Neural progenitor cell (in vitro differentiated cells): ENCODE measurements at regions not wholly inside any gene's neighbourhood (a gene's known extent, or its start where the extent isn't known, plus 50 kb on each side); places are given as distances from the start of the nearest gene placed in this dataset.
A peak's percentile ranks its signal among the peaks of the same experiment; 100 is the strongest.

Experiments used
- DNase-seq: peaks from one replicate; pipeline ENCODE4 v3.0.0-alpha.2; 2016; ENCODE audit warnings: low spot score
- H2AFZ ChIP-seq: fragments of 200-600 bp; sonication (generic); replicated peaks from 2 replicates; pipeline ENCODE4 v1.6.1; 2016; ENCODE audit warnings: antibody characterized with exemption
- H3F3A ChIP-seq: fragments of 200-600 bp; sonication (generic); 2 replicates; pipeline ENCODE4 v1.6.1; 2016; ENCODE audit warnings: antibody characterized with exemption, low read depth
- H3K27ac ChIP-seq: fragments of 200-600 bp; sonication (generic); 2 replicates; pipeline ENCODE4 v1.5.1; 2016; ENCODE audit warnings: mild to moderate bottlenecking
- H3K27me3 ChIP-seq: fragments of 200-600 bp; sonication (generic); 2 replicates; pipeline ENCODE4 v1.6.1; 2016; ENCODE audit warnings: mild to moderate bottlenecking, moderate library complexity
- H3K36me3 ChIP-seq: fragments of 200-600 bp; sonication (generic); 2 replicates; pipeline ENCODE4 v1.5.1; 2016
- H3K4me1 ChIP-seq: fragments of 200-600 bp; sonication (generic); 2 replicates; pipeline ENCODE4 v1.6.1; 2016; ENCODE audit warnings: mixed run types
- H3K4me2 ChIP-seq: fragments of 200-600 bp; sonication (generic); 2 replicates; pipeline ENCODE4 v1.6.1; 2016
- H3K4me3 ChIP-seq: fragments of 200-600 bp; sonication (generic); 2 replicates; pipeline ENCODE4 v1.5.1; 2016
- H3K79me2 ChIP-seq: fragments of 200-600 bp; sonication (generic); 2 replicates; pipeline ENCODE4 v1.6.1; 2016; ENCODE audit warnings: low read depth
- H3K9ac ChIP-seq: fragments of 200-600 bp; sonication (generic); 2 replicates; pipeline ENCODE4 v1.6.1; 2016
- H3K9me3 ChIP-seq: fragments of 200-600 bp; sonication (generic); 2 replicates; pipeline ENCODE4 v1.5.1; 2016; ENCODE audit warnings: low read depth
- H4K20me1 ChIP-seq: fragments of 200-600 bp; sonication (generic); 2 replicates; pipeline ENCODE4 v1.6.1; 2016; ENCODE audit warnings: low read depth
- H3K27ac Mint-ChIP-seq: 3 replicates; pipeline ENCODE4 v1.8.0; 2021; ENCODE audit warnings: mixed read lengths
- H3K27me3 Mint-ChIP-seq: 2 replicates; pipeline ENCODE4 v1.8.0; 2022; ENCODE audit warnings: low read depth, mild to moderate bottlenecking, inconsistent platforms, moderate library complexity, mixed read lengths; ENCODE audit not compliant: insufficient read depth
- H3K36me3 Mint-ChIP-seq: 3 replicates; pipeline ENCODE4 v1.8.0; 2021; ENCODE audit warnings: mixed read lengths
- H3K4me1 Mint-ChIP-seq: 3 replicates; pipeline ENCODE4 v1.8.0; 2021; ENCODE audit warnings: mixed read lengths
- H3K4me3 Mint-ChIP-seq: 3 replicates; pipeline ENCODE4 v1.8.0; 2021; ENCODE audit warnings: mild to moderate bottlenecking, moderate library complexity, mixed read lengths
- H3K9me3 Mint-ChIP-seq: 3 replicates; pipeline ENCODE4 v1.8.0; 2020; ENCODE audit warnings: mixed read lengths
- EZH2 ChIP-seq: fragments of 200-600 bp; sonication (generic); IDR thresholded peaks from 2 replicates; pipeline ENCODE4 v1.6.1; 2017; ENCODE audit warnings: antibody characterized with exemption, mild to moderate bottlenecking, moderate library complexity
- EZH2phosphoT487 ChIP-seq: fragments of 200-600 bp; sonication (generic); IDR thresholded peaks from 2 replicates; pipeline ENCODE4 v1.6.1; 2017; ENCODE audit warnings: antibody characterized with exemption
- TF ChIP-seq, protein P1 (sequence below): fragments of 200-600 bp; sonication (generic); IDR thresholded peaks from 2 replicates; pipeline ENCODE4 v1.5.1; 2017; ENCODE audit warnings: antibody characterized with exemption, mild to moderate bottlenecking

GRCh38 chr10:24010436-24010970 is 198.4 kb upstream of the KIAA1217 start:
- Histone ChIP-seq H2AFZ (no peak overlapping the region), H3K79me2 (no peaks in the 10 kb centered on the region), H3K27ac (no peak overlapping the region), H3K4me3 (no peak overlapping the region), H3K4me1 (peaks cover 29% of the 10 kb centered on the region), H3K9ac (no peak overlapping the region), H4K20me1 (no peaks in the 10 kb centered on the region), H3F3A (peaks cover 6% of the 10 kb centered on the region), H3K27me3 (no peaks in the 10 kb centered on the region), H3K9me3 (no peaks in the 10 kb centered on the region), H3K36me3 (no peaks in the 10 kb centered on the region), H3K4me2 (no peak overlapping the region)
- H3K4me1 Mint-ChIP-seq = peaks cover 54% of the 10 kb centered on the region
- no peak overlapping the region for H3K4me3 Mint-ChIP-seq
- DNase-seq = no peak
- peak overlapping the region; percentile 37 for H3K27ac Mint-ChIP-seq
- H3K27me3 Mint-ChIP-seq = no peaks in the 10 kb centered on the region
- TF ChIP-seq EZH2phosphoT487 (no peak), EZH2 (no peak)
- TF ChIP-seq, protein P1, sequence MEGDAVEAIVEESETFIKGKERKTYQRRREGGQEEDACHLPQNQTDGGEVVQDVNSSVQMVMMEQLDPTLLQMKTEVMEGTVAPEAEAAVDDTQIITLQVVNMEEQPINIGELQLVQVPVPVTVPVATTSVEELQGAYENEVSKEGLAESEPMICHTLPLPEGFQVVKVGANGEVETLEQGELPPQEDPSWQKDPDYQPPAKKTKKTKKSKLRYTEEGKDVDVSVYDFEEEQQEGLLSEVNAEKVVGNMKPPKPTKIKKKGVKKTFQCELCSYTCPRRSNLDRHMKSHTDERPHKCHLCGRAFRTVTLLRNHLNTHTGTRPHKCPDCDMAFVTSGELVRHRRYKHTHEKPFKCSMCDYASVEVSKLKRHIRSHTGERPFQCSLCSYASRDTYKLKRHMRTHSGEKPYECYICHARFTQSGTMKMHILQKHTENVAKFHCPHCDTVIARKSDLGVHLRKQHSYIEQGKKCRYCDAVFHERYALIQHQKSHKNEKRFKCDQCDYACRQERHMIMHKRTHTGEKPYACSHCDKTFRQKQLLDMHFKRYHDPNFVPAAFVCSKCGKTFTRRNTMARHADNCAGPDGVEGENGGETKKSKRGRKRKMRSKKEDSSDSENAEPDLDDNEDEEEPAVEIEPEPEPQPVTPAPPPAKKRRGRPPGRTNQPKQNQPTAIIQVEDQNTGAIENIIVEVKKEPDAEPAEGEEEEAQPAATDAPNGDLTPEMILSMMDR = no peak
- H3K9me3 Mint-ChIP-seq = no peaks in the 10 kb centered on the region
- no peaks in the 10 kb centered on the region for H3K36me3 Mint-ChIP-seq

DNA sequence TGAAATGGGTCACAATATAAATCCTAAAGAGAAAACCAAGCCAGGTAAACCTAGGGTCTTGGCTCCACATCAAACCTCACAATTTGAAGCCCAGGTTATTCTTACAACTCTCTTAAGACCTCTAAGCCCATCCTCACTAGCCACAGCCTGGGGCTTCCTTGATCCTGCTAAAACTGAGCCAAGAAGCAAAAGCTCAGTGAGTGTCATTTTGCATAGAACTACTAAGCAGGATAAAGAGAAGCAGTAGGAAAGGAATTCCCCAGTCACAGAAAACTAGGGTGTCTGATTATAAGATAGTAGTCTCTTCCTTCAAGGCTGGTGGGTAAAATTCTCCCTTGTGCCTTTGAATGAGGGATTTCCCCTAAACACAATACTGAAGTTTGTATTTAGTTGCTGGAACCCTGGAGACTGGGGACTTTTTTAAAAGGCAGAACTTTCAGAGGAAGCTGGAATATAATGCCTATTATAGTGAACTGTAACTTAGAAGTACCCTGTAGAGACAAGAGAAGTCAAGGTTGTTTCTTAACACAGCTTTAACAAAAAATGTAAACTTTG is 196.6 kb upstream of the KIAA1217 start:
- Mint-ChIP-seq H3K4me3 (no peak overlapping the region), H3K27ac (no peak overlapping the region), H3K9me3 (no peaks in the 10 kb centered on the region), H3K4me1 (peaks cover 43% of the 10 kb centered on the region), H3K27me3 (no peaks in the 10 kb centered on the region), H3K36me3 (no peaks in the 10 kb centered on the region)
- peaks cover 25% of the 10 kb centered on the region for H3K4me1 ChIP-seq
- peak; percentile 30 for DNase-seq
- no peak overlapping the region for H3K4me2 ChIP-seq
- no peaks in the 10 kb centered on the region for H3K79me2 ChIP-seq
- H3K27me3 ChIP-seq = no peaks in the 10 kb centered on the region
- no peak overlapping the region for H3K9ac ChIP-seq
- no peak overlapping the region for H2AFZ ChIP-seq
- no peaks in the 10 kb centered on the region for H3K36me3 ChIP-seq
- H3K4me3 ChIP-seq = no peak overlapping the region
- H3K9me3 ChIP-seq = no peaks in the 10 kb centered on the region
- peaks cover 6% of the 10 kb centered on the region for H3F3A ChIP-seq
- no peaks in the 10 kb centered on the region for H4K20me1 ChIP-seq
- no peak overlapping the region for H3K27ac ChIP-seq
- TF ChIP-seq, protein P1 = no peak
- no peak for TF ChIP-seq EZH2phosphoT487

- no peaks in the 10 kb centered on the region for H3K27me3 Mint-ChIP-seq
- H2AFZ ChIP-seq = peak overlapping the region; percentile 47
- no peak overlapping the region for H3K27ac Mint-ChIP-seq
- H3K4me3 ChIP-seq = no peak overlapping the region
- H3K79me2 ChIP-seq = no peaks in the 10 kb centered on the region
- no peaks in the 10 kb centered on the region for H3K9me3 Mint-ChIP-seq
- no peaks in the 10 kb centered on the region for H3K27me3 ChIP-seq
- H3K4me3 Mint-ChIP-seq = no peak overlapping the region
- H3K36me3 ChIP-seq = no peaks in the 10 kb centered on the region
- no peaks in the 10 kb centered on the region for H3K9me3 ChIP-seq
- no peaks in the 10 kb centered on the region for H3K4me1 ChIP-seq
- no peak overlapping the region for H3K27ac ChIP-seq
- H3F3A ChIP-seq = no peaks in the 10 kb centered on the region
- TF ChIP-seq, protein P1 = no peak
- no peak for TF ChIP-seq EZH2phosphoT487
- no peak for TF ChIP-seq EZH2
- H3K4me2 ChIP-seq = no peak overlapping the region
- no peaks in the 10 kb centered on the region for H3K36me3 Mint-ChIP-seq
- no peaks in the 10 kb centered on the region for H3K4me1 Mint-ChIP-seq
- no peak for DNase-seq
- no peaks in the 10 kb centered on the region for H4K20me1 ChIP-seq
- H3K9ac ChIP-seq = no peak overlapping the region
Observed at GRCh38 chr10:24027107-24027506, 181.8 kb upstream of the KIAA1217 start.
